Tibial artery (tissue), 4 donors: ENCODE measurements at regions not wholly inside any gene's neighbourhood (a gene's known extent, or its start where the extent isn't known, plus 50 kb on each side); places are given as distances from the start of the nearest gene placed in this dataset.

ENCODE experiments used
- DNase-seq, 2 donors: peaks; one replicate each; pipeline ENCODE4 v3.0.0-alpha.2; 2019
- H3K27ac ChIP-seq, 2 donors: fragments of 200-600 bp; sonication (generic) in 1 of 2; 1 replicate in 1 of 2; 2 replicates in 1 of 2; pipeline ENCODE4 v1.5.1; 2018 to 2019; ENCODE audit warnings: mild to moderate bottlenecking in 1 of 2
- H3K27me3 ChIP-seq, 2 donors: fragments of 200-600 bp; sonication (generic) in 1 of 2; one replicate each; pipeline versions ENCODE4 v1.5.1 to v1.6.0; 2016 to 2019
- H3K36me3 ChIP-seq, 3 donors: fragments of 200-600 bp; sonication (generic) in 2 of 3; one replicate each; pipeline ENCODE4 v1.5.1; 2016 to 2019; ENCODE audit warnings: mild to moderate bottlenecking in 2 of 3
- H3K4me1 ChIP-seq, 4 donors: fragments of 200-600 bp; sonication (generic) in 2 of 4; 1 replicate in 3 of 4; 2 replicates in 1 of 4; pipeline ENCODE4 v1.5.1; 2016 to 2019
- H3K4me3 ChIP-seq, 2 donors: fragments of 200-600 bp; sonication (generic) in 1 of 2; 1 replicate in 1 of 2; 2 replicates in 1 of 2; pipeline ENCODE4 v1.5.1; 2018 to 2019; ENCODE audit warnings: mild to moderate bottlenecking in 2 of 2
- H3K9me3 ChIP-seq, 3 donors: fragments of 200-600 bp; sonication (generic) in 1 of 3; one replicate each; pipeline ENCODE4 v1.5.1; 2016 to 2019
- CTCF ChIP-seq, 2 experiments: fragments of 200-600 bp in 1 of 2; fragments of 450-650 bp in 1 of 2; IDR thresholded peaks; one replicate each; pipeline ENCODE4 v1.5.1; 2017 to 2019; ENCODE audit warnings: antibody characterized with exemption in 2 of 2, mild to moderate bottlenecking in 1 of 2, moderate library complexity in 1 of 2
- intact Hi-C: fragments of 100-400 bp; cut with DNase I; formaldehyde crosslinking; loops from one replicate; pipeline ENCODE4 v1.15.0; 2023; ENCODE audit warnings: low total_unique reads

GRCh38 chr11:28461846-28462245, 353.7 kb downstream of the METTL15 start:
- H3K4me3 ChIP-seq, result no peak overlapping the region
- no peak for DNase-seq
- no peaks in the 10 kb centered on the region for H3K36me3 ChIP-seq
- TF ChIP-seq CTCF (IDR thresholded peaks at IDR 0.05), result no peak
- intact Hi-C loops, result no loop called here
- no peaks in the 10 kb centered on the region for H3K9me3 ChIP-seq
- no peaks in the 10 kb centered on the region for H3K4me1 ChIP-seq
- H3K27ac ChIP-seq, result no peak overlapping the region
- H3K27me3 ChIP-seq, result no peaks in the 10 kb centered on the region

GRCh38 chr11:28461338-28461737, 353.1 kb downstream of the METTL15 start:
- intact Hi-C loops, result no loop called here
- DNase-seq, result no peak

GRCh38 chr11:28460348-28460747, 352.2 kb downstream of the METTL15 start:
- H3K36me3 ChIP-seq, result no peaks in the 10 kb centered on the region
- TF ChIP-seq CTCF (IDR thresholded peaks at IDR 0.05), result no peak
- DNase-seq, result no peak
- no peak overlapping the region for H3K27ac ChIP-seq
- no peaks in the 10 kb centered on the region for H3K9me3 ChIP-seq
- intact Hi-C loops, result no loop called here
- H3K4me1 ChIP-seq, result no peaks in the 10 kb centered on the region
- no peak overlapping the region for H3K4me3 ChIP-seq
- no peaks in the 10 kb centered on the region for H3K27me3 ChIP-seq

More at GRCh38 chr11:28461338-28461737, 353.1 kb downstream of the METTL15 start:
- no peak for TF ChIP-seq CTCF (IDR thresholded peaks at IDR 0.05)
- no peak overlapping the region for H3K4me3 ChIP-seq
- no peaks in the 10 kb centered on the region for H3K36me3 ChIP-seq
- no peaks in the 10 kb centered on the region for H3K27me3 ChIP-seq
- H3K4me1 ChIP-seq, result no peaks in the 10 kb centered on the region
- no peaks in the 10 kb centered on the region for H3K9me3 ChIP-seq
- H3K27ac ChIP-seq, result no peak overlapping the region

GRCh38 chr11:28459912-28460311, 351.7 kb downstream of the METTL15 start:
- H3K27me3 ChIP-seq, result no peaks in the 10 kb centered on the region
- intact Hi-C loops, result no loop called here
- no peak for DNase-seq
- no peaks in the 10 kb centered on the region for H3K36me3 ChIP-seq
- H3K27ac ChIP-seq, result no peak overlapping the region
- H3K4me3 ChIP-seq, result no peak overlapping the region
- TF ChIP-seq CTCF (IDR thresholded peaks at IDR 0.05), result no peak
- no peaks in the 10 kb centered on the region for H3K9me3 ChIP-seq
- no peaks in the 10 kb centered on the region for H3K4me1 ChIP-seq

- Histone ChIP-seq H3K27me3 (no peaks in the 10 kb centered on the region), H3K4me1 (no peaks in the 10 kb centered on the region), H3K4me3 (no peak overlapping the region), H3K9me3 (no peaks in the 10 kb centered on the region), H3K27ac (no peak overlapping the region), H3K36me3 (no peaks in the 10 kb centered on the region)
- intact Hi-C loops, result no loop called here
- no peak for DNase-seq
- TF ChIP-seq CTCF (IDR thresholded peaks at IDR 0.05), result no peak
Measured at GRCh38 chr11:28457481-28458065, 349.4 kb downstream of the METTL15 start.

GRCh38 chr11:28448186-28448585, 340.0 kb downstream of the METTL15 start:
- Histone ChIP-seq H3K36me3 (no peaks in the 10 kb centered on the region), H3K9me3 (no peaks in the 10 kb centered on the region), H3K27me3 (no peaks in the 10 kb centered on the region), H3K4me3 (no peak overlapping the region), H3K27ac (no peak overlapping the region), H3K4me1 (no peaks in the 10 kb centered on the region)
- intact Hi-C loops, result no loop called here
- DNase-seq, result no peak
- TF ChIP-seq CTCF (IDR thresholded peaks at IDR 0.05), result no peak
